CD4-positive, alpha-beta T cell (primary cell): ENCODE measurements at regions not wholly inside any gene's neighbourhood (a gene's known extent, or its start where the extent isn't known, plus 50 kb on each side); places are given as distances from the start of the nearest gene placed in this dataset.
"Not testable (repeated sequence)": the region's sequence is repeated elsewhere in the genome, so short reads cannot be mapped to it uniquely, and the experiment has no call there.

Experiments used
- ATAC-seq: fragments of 200-7000 bp; cut with Tn5 transposase; one replicate; pipeline ENCODE4 v1.10.0; 2022; ENCODE audit warnings: mild to moderate bottlenecking; ENCODE audit not compliant: poor library complexity
- CTCF ChIA-PET: fragments of 350-600 bp; sonication (Branson Sonifier 250); formaldehyde crosslinking; loops from one replicate; lab custom pipeline; 2021; ENCODE audit warnings: antibody characterized with exemption, inconsistent platforms; lab: Charles Lee
- POLR2A ChIA-PET: fragments of 350-600 bp; sonication (Branson Sonifier 250); formaldehyde crosslinking; loops from one replicate; lab custom pipeline; 2021; ENCODE audit warnings: antibody characterized with exemption, inconsistent platforms; lab: Charles Lee
- DNase-seq, 14 experiments: peaks; one replicate each; pipeline ENCODE4 v3.0.0-alpha.2; 2013 to 2020; ENCODE audit warnings: mixed read lengths in 2 of 14
- H3K27ac ChIP-seq, 2 donors: one replicate each; pipeline versions ENCODE4 v1.5.1 to v1.7.0; 2013; ENCODE audit warnings: low read length in 2 of 2, low read depth in 1 of 2, mild to moderate bottlenecking in 1 of 2
- H3K27me3 ChIP-seq, 2 experiments: 1 replicate in 1 of 2; 2 replicates in 1 of 2; pipeline versions ENCODE4 v1.6.1 to v1.7.0; 2013; ENCODE audit warnings: low read length in 2 of 2, control low read depth in 1 of 2, mild to moderate bottlenecking in 1 of 2, moderate library complexity in 1 of 2; ENCODE audit not compliant: insufficient read depth in 2 of 2, control insufficient read depth in 1 of 2
- H3K36me3 ChIP-seq: one replicate; pipeline ENCODE4 v1.6.1; 2013; ENCODE audit warnings: low read length, control low read depth; ENCODE audit not compliant: insufficient read depth
- H3K4me1 ChIP-seq: one replicate; pipeline ENCODE4 v1.6.1; 2013; ENCODE audit warnings: low read length, control low read depth; ENCODE audit not compliant: insufficient read depth
- H3K4me3 ChIP-seq: one replicate; pipeline ENCODE4 v1.5.1; 2013; ENCODE audit warnings: mild to moderate bottlenecking, low read length, moderate library complexity
- H3K9me3 ChIP-seq, 2 experiments: 1 replicate in 1 of 2; 2 replicates in 1 of 2; pipeline versions ENCODE4 v1.6.1 to v1.7.0; 2013; ENCODE audit warnings: low read length in 2 of 2, mild to moderate bottlenecking in 2 of 2, control low read depth in 1 of 2, moderate library complexity in 1 of 2; ENCODE audit not compliant: control insufficient read depth in 1 of 2, insufficient read depth in 1 of 2
- H3K27ac Mint-ChIP-seq: one replicate; pipeline ENCODE4 v1.8.0; 2020; ENCODE audit warnings: mixed read lengths
- H3K27me3 Mint-ChIP-seq: one replicate; pipeline ENCODE4 v1.8.0; 2021; ENCODE audit warnings: mixed read lengths
- H3K36me3 Mint-ChIP-seq: one replicate; pipeline ENCODE4 v1.8.0; 2021; ENCODE audit warnings: low read depth, mixed read lengths
- H3K4me1 Mint-ChIP-seq: one replicate; pipeline ENCODE4 v1.8.0; 2021; ENCODE audit warnings: low read depth, mixed read lengths
- H3K4me3 Mint-ChIP-seq: one replicate; pipeline ENCODE4 v1.8.0; 2020; ENCODE audit warnings: mild to moderate bottlenecking, mixed read lengths
- H3K9me3 Mint-ChIP-seq: one replicate; pipeline ENCODE4 v1.8.0; 2020; ENCODE audit warnings: mixed read lengths
- intact Hi-C, 2 experiments: fragments of 100-400 bp; cut with DNase I in 1 of 2; cut with micrococcal nuclease in 1 of 2; formaldehyde crosslinking; loops; one replicate each; pipeline versions ENCODE4 v1.15.1 to v1.9.0; 2023 to 2025; cut with DNase I, micrococcal nuclease

- H3K36me3 Mint-ChIP-seq, H3K4me1 ChIP-seq, H3K27me3 Mint-ChIP-seq, H3K4me3 ChIP-seq, CTCF ChIA-PET, H3K36me3 ChIP-seq, H3K27ac Mint-ChIP-seq, H3K27me3 ChIP-seq, H3K9me3 Mint-ChIP-seq, DNase-seq, POLR2A ChIA-PET, H3K4me1 Mint-ChIP-seq, H3K9me3 ChIP-seq, ATAC-seq, H3K4me3 Mint-ChIP-seq, intact Hi-C loops, H3K27ac ChIP-seq: not testable (repeated sequence)
These were observed 104.7 kb downstream of the ARHGAP11B start for GRCh38 chr15:30730633-30731032.

- H3K27ac Mint-ChIP-seq, H3K27me3 ChIP-seq, ATAC-seq, H3K27me3 Mint-ChIP-seq, H3K36me3 ChIP-seq, H3K4me1 ChIP-seq, POLR2A ChIA-PET, intact Hi-C loops, H3K36me3 Mint-ChIP-seq, H3K9me3 ChIP-seq, H3K9me3 Mint-ChIP-seq, DNase-seq, H3K27ac ChIP-seq, CTCF ChIA-PET, H3K4me1 Mint-ChIP-seq, H3K4me3 Mint-ChIP-seq, H3K4me3 ChIP-seq: not testable (repeated sequence)
These were observed 106.2 kb downstream of the ARHGAP11B start for GRCh38 chr15:30732100-30732499.

- POLR2A ChIA-PET, H3K4me1 ChIP-seq, CTCF ChIA-PET, H3K27me3 ChIP-seq, H3K27me3 Mint-ChIP-seq, H3K36me3 ChIP-seq, H3K27ac Mint-ChIP-seq, H3K27ac ChIP-seq, intact Hi-C loops, H3K9me3 Mint-ChIP-seq, H3K36me3 Mint-ChIP-seq, DNase-seq, H3K4me3 ChIP-seq, H3K4me3 Mint-ChIP-seq, H3K4me1 Mint-ChIP-seq, H3K9me3 ChIP-seq, ATAC-seq: not testable (repeated sequence)
These were observed 110.1 kb downstream of the ARHGAP11B start for GRCh38 chr15:30735884-30736564.

GRCh38 chr15:30742796-30743195 is 116.9 kb downstream of the ARHGAP11B start:
- H3K27me3 ChIP-seq, CTCF ChIA-PET, H3K4me1 Mint-ChIP-seq, ATAC-seq, H3K4me1 ChIP-seq, H3K36me3 ChIP-seq, H3K27ac ChIP-seq, H3K27me3 Mint-ChIP-seq, H3K9me3 Mint-ChIP-seq, H3K9me3 ChIP-seq, H3K27ac Mint-ChIP-seq, H3K4me3 ChIP-seq, DNase-seq, POLR2A ChIA-PET, H3K4me3 Mint-ChIP-seq, H3K36me3 Mint-ChIP-seq: not testable (repeated sequence)
- intact Hi-C loops = loop anchor here in 1 of 2 experiments (10.0 kb wide), 1 partner anchor 922 kb away; no protein-coding TSS in a partner anchor

GRCh38 chr15:30749048-30749447 is 123.1 kb downstream of the ARHGAP11B start:
- H3K27me3 ChIP-seq, ATAC-seq, H3K27me3 Mint-ChIP-seq, H3K27ac Mint-ChIP-seq, H3K27ac ChIP-seq, H3K4me1 ChIP-seq, H3K4me3 ChIP-seq, POLR2A ChIA-PET, H3K36me3 ChIP-seq, H3K4me1 Mint-ChIP-seq, H3K9me3 ChIP-seq, CTCF ChIA-PET, H3K9me3 Mint-ChIP-seq, DNase-seq, H3K36me3 Mint-ChIP-seq, H3K4me3 Mint-ChIP-seq: not testable (repeated sequence)
- intact Hi-C loops = loop anchor here in 1 of 2 experiments (10.0 kb wide), 1 partner anchor 916 kb away; no protein-coding TSS in a partner anchor
